ENCODE measurements at regions not wholly inside any gene's neighbourhood (a gene's known extent, or its start where the extent isn't known, plus 50 kb on each side); places are given as distances from the start of the nearest gene placed in this dataset.
"Not testable (repeated sequence)": the region's sequence is repeated elsewhere in the genome, so short reads cannot be mapped to it uniquely, and the experiment has no call there.

GRCh38 chr12:42728770-42729534 is 139.4 kb upstream of the PRICKLE1 start:
- DNase-seq (no peak), ATAC-seq (no peak)
- no peaks in the 10 kb centered on the region for H3K4me1 ChIP-seq
- H3K36me3 ChIP-seq = no peaks in the 10 kb centered on the region
- intact Hi-C loops (cut with DNase I) = no loop called here
- no peaks in the 10 kb centered on the region for H3K27me3 ChIP-seq (ENCODE audit: low read depth)
- no peak overlapping the region for H3K4me3 ChIP-seq
- H3K9me3 ChIP-seq = no peaks in the 10 kb centered on the region
- H3K27ac ChIP-seq = no peak overlapping the region
- no peak for TF ChIP-seq CTCF (IDR thresholded peaks at IDR 0.05)

DNA sequence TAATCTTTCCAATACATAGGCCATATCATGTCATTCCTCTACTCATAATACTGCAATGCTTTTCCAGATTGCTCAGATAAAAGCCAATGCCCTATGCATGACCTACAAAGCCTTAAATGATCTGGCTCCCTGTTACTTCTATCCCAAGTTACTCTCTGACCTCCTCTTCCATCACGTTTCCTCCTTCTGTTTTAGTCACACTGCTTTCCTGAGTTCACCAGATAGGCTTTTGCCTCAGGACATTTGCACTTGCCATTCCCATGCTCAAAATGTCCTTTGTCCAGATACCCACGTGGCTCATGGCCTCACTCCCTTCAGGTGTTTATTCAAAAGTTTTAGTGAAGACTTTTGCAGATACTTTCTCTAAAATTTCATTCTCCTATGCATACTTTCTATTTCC is 138.7 kb upstream of the PRICKLE1 start:
- Histone ChIP-seq H3K4me3 (no peak overlapping the region), H3K27me3 (ENCODE audit: low read depth) (no peaks in the 10 kb centered on the region), H3K4me1 (no peaks in the 10 kb centered on the region), H3K27ac (no peak overlapping the region), H3K9me3 (no peaks in the 10 kb centered on the region), H3K36me3 (no peaks in the 10 kb centered on the region)
- TF ChIP-seq CTCF (IDR thresholded peaks at IDR 0.05) = no peak
- no peak for DNase-seq
- no peak for ATAC-seq
- intact Hi-C loops (cut with DNase I) = no loop called here

DNA sequence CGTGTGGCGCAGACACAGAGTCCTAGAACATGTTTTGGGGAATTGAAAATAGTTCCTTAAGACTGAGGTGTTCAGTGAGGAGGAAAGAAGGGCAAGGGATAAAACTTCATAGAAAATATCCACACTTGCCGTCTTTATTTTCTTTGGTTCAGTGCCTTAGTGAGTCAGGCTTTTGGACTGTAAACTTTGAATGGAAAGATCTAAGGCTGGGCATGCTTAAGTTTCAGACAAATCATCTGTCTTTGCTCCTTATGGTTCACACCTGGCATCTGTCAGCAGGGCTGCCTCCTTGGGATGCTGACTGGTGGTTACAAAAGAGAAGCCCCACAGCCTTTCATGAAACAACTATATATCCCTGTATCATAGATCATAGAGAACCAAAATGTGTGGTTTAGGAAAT is 136.3 kb upstream of the PRICKLE1 start:
- intact Hi-C loops (cut with DNase I) = no loop called here

GRCh38 chr12:42716491-42716891 is 126.9 kb upstream of the PRICKLE1 start:
- ATAC-seq = no peak
- intact Hi-C loops (cut with DNase I) = no loop called here
- Histone ChIP-seq H3K9me3 (no peaks in the 10 kb centered on the region), H3K27me3 (ENCODE audit: low read depth) (no peaks in the 10 kb centered on the region), H3K4me3 (no peak overlapping the region), H3K36me3 (no peaks in the 10 kb centered on the region), H3K4me1 (no peaks in the 10 kb centered on the region), H3K27ac (no peak overlapping the region)
- DNase-seq = no peak
- no peak for TF ChIP-seq CTCF (IDR thresholded peaks at IDR 0.05)

More for the DNA sequence above, 136.3 kb upstream of the PRICKLE1 start:
- no peak for TF ChIP-seq CTCF (IDR thresholded peaks at IDR 0.05)
- no peak overlapping the region for H3K4me3 ChIP-seq
- H3K27me3 ChIP-seq (ENCODE audit: low read depth) = no peaks in the 10 kb centered on the region
- H3K4me1 ChIP-seq = no peaks in the 10 kb centered on the region
- ATAC-seq = no peak
- H3K27ac ChIP-seq = no peak overlapping the region
- no peaks in the 10 kb centered on the region for H3K9me3 ChIP-seq
- H3K36me3 ChIP-seq = no peaks in the 10 kb centered on the region
- no peak for DNase-seq

DNA sequence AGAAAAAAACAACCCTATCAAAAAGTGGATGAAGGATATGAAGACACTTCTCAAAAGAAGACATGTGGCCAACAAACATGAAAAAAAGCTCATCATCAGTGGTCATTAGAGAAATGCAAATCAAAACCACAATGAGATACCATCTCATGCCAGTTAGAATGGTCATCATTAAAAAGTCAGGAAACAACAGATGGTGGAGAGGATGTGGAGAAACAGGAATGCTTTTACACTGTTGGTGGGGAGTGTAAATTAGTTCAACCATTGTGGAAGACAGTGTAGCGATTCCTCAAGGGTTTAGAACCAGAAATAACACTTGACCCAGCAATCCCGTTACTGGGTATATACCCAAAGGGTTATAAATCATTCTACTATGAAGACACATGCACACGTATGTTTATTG is 124.0 kb upstream of the PRICKLE1 start:
- H3K36me3 ChIP-seq; H3K4me3 ChIP-seq; intact Hi-C loops (cut with DNase I); H3K27me3 ChIP-seq (ENCODE audit: low read depth); H3K27ac ChIP-seq; ATAC-seq; H3K9me3 ChIP-seq; H3K4me1 ChIP-seq; DNase-seq: not testable (repeated sequence)

DNA sequence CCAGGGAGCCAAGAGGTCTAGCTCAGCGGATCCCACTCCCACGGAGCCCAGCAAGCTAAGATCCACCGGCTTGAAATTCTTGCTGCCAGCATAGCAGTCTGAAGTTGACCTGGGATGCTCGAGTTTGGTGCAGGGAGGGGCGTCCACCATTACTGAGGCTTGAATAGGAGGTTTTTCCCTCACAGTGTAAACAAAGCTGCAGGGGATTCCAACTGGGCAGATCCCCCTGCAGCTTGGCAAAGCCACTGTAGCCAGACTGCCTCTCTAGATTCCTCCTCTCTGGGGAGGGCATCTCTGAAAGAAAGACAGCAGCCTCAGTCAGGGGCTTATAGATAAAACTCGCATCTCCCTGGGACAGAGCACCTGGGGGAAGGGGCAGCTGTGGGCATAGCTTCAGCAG is 118.8 kb upstream of the PRICKLE1 start:
- H3K4me1 ChIP-seq; H3K9me3 ChIP-seq; H3K27ac ChIP-seq; DNase-seq; H3K4me3 ChIP-seq; H3K27me3 ChIP-seq (ENCODE audit: low read depth); intact Hi-C loops (cut with DNase I); ATAC-seq; H3K36me3 ChIP-seq: not testable (repeated sequence)

All from lower lobe of right lung (tissue), 2 donors.